GM04503 (cell line): ENCODE measurements at regions not wholly inside any gene's neighbourhood (a gene's known extent, or its start where the extent isn't known, plus 50 kb on each side); places are given as distances from the start of the nearest gene placed in this dataset.
A peak's percentile ranks its signal among the peaks of the same experiment; 100 is the strongest.

Experiments used
- DNase-seq: peaks from one replicate; pipeline ENCODE4 v3.0.0-alpha.2; 2012; ENCODE audit warnings: low read depth

GRCh38 chr3:157626817-157627216 lies 123.6 kb upstream of the VEPH1 start:
- no peak for DNase-seq

DNA sequence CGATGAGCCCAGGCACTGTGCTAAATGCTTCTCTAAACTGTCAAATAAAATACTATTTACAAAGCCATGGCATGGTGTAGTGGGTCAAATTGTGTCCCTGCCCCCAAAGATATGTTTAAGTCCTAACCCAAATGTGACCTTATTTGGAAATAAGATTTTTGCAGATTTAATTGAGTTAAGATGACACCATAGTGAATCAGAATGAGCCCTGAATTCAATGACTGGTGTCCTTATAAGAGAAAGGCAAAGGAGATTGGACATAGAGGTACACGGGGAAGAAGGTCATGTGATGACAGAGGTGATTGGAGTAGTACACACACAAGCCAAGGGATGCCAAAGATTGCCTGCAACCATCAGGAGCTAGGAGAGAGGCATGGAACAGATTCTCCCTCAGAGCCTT lies 121.6 kb upstream of the VEPH1 start:
- no peak for DNase-seq

- no peak for DNase-seq
Observed at GRCh38 chr3:157618886-157619285, 115.7 kb upstream of the VEPH1 start.

GRCh38 chr3:157618075-157618760 lies 115.0 kb upstream of the VEPH1 start:
- peak; percentile 69 for DNase-seq

DNA sequence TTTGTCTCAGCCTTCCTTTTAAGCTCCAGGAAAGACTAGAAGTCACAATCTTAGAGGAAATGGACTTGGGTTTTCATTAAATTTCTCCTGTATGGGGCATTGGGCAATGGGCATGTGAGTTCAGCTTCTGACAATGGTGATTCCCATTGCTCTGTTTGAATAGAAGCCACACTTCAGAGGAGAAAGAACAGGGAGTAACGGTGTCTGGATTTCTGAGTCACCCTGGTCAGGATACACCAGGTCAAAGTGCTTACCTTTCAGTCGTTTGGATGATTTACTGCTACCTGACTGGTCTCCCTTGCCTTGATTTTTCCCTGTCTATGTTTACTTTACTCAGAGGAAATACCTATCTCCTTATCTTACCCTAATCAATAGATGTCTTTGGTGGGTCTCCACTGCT lies 111.7 kb upstream of the VEPH1 start:
- no peak for DNase-seq

- DNase-seq, result no peak
Observed at GRCh38 chr3:157611536-157612076, 108.4 kb upstream of the VEPH1 start.

DNA sequence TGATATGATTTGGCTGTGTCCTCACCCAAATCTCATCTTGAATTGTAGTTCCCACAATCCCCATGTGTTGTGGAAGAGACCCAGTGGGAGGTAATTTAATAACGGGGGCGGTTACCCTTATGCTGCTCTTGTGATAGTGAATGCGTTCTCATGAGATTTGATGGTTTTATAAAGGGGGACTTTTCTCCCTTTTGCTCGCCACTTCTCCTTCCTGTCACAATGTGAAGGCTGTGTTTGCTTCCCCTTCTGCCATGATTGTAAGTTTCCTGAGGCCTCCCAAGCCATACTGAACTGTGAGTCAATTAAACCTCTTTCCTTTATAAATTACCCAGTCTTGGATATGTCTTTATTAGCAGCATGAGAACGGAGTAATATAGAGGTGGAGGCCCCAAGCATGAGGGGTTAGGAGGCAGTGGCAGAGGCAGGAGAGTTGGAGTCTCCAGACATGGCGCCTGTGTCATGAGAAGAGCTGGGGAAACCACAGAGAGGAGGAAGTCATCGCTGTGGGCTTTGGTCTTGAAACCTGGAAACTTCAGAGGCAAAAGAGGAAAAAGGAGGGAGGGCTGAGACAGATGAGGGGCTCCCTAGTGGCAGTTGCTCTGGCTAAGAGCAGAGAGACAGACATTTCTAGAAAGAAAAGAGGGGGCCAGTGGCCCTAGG lies 107.8 kb upstream of the VEPH1 start:
- DNase-seq, result no peak

- no peak for DNase-seq
Observed at GRCh38 chr3:157607826-157608405, 104.7 kb upstream of the VEPH1 start.

DNA sequence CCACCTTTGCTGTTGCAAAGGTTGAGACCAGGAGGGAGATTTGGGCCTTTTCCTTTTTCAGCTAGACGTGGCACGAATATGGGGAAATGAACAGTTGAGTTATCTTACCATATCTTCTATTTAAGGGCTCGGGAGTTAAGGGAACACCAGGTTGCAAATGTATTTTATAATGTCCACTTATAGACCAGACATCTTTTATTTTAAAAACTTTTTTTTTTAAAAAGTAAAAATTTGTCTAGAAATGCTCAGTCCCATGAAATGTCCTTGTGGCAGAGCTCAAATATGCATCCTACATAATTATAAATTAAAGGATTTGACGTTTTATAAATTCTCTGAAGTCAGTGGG lies 103.6 kb upstream of the VEPH1 start:
- no peak for DNase-seq

GRCh38 chr3:157606011-157606851 lies 103.0 kb upstream of the VEPH1 start:
- no peak for DNase-seq

- no peak for DNase-seq
Observed at GRCh38 chr3:157605356-157605755, 102.1 kb upstream of the VEPH1 start.

DNA sequence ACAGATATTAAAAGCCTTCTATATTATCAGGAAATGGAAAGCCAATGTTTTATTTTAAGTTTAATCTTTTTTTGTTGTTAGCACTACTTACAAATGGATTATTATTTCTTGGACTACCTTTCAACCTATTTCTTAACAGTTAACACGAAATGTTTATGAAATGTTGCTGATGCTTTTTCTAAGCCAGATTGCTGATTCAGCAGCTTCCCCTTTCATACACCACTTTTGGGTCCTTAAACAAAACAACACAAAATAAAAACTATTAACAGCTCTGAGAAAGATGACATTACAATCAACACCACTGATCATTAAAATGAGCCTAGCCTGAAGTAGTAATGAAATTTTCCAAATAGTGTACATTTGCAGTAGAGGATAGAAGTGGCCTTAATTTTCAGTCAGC lies 99.2 kb upstream of the VEPH1 start:
- DNase-seq, result no peak

- DNase-seq, result no peak
Observed at GRCh38 chr3:157595259-157595658, 92.0 kb upstream of the VEPH1 start.

- DNase-seq, result no peak
Observed at GRCh38 chr3:157594413-157594812, 91.2 kb upstream of the VEPH1 start.

GRCh38 chr3:157592769-157593168 lies 89.6 kb upstream of the VEPH1 start:
- DNase-seq, result no peak

DNA sequence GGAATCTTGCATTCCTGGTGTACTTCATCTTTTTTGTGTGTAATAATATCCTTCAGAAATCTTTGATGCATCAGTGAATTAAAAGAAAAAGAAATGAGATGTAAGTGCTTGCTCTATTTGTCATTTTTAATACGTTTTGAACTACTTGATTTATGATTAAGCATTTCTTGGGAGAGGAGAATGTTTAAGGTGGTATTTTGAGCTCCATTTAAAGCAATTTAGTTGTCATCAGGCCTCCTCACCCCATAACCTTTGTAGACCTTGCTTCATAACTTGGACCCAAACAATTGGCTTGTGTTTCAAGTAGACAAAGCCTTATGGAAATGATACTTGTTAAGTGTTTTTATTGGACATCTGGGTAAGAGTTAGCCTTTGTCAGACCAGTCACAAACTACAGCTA lies 87.1 kb upstream of the VEPH1 start:
- no peak for DNase-seq

GRCh38 chr3:157589211-157589610 lies 86.0 kb upstream of the VEPH1 start:
- DNase-seq, result no peak

- DNase-seq, result no peak
Observed at GRCh38 chr3:157588386-157589060, 85.3 kb upstream of the VEPH1 start.

DNA sequence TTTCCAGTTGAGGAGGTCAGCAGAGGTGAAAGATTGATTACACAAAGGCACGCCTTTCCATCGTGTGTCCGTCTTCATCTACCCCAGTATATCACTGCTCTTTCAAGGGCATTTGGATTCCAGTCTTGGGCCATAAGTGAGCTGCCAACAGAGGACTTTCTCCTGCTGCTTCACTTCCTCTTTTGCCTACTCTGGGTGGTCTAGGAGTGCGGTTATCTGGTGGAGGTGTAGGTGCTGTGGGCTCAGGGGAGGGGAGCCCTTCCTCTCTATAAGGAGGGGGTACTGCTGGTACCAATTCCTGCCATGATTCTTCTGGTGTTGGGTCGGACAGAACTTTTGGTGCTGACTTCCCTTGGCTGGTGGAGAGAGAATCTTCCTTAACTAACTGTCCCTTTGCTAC lies 83.1 kb upstream of the VEPH1 start:
- DNase-seq, result no peak

GRCh38 chr3:157585386-157585785 lies 82.2 kb upstream of the VEPH1 start:
- no peak for DNase-seq

GRCh38 chr3:157582637-157582973 lies 79.4 kb upstream of the VEPH1 start:
- no peak for DNase-seq
